ENCODE measurements at regions not wholly inside any gene's neighbourhood (a gene's known extent, or its start where the extent isn't known, plus 50 kb on each side); places are given as distances from the start of the nearest gene placed in this dataset.

GRCh38 chr13:94822356-94822755 is 110.0 kb upstream of the SOX21 start:
- TF ChIP-seq CTCF (IDR thresholded peaks at IDR 0.05; ENCODE audit: poor library complexity, severe bottlenecking) (no peak), MXI1 (conservative IDR thresholded peaks at IDR 0.05; ENCODE audit: poor library complexity, severe bottlenecking) (no peak), TAF1 (IDR thresholded peaks at IDR 0.05; ENCODE audit: low read depth) (no peak), EZH2 (IDR thresholded peaks at IDR 0.05; ENCODE audit: borderline replicate concordance, insufficient read depth, low read length, poor library complexity, severe bottlenecking) (no peak)
